ENCODE measurements at regions not wholly inside any gene's neighbourhood (a gene's known extent, or its start where the extent isn't known, plus 50 kb on each side); places are given as distances from the start of the nearest gene placed in this dataset.
A peak's percentile ranks its signal among the peaks of the same experiment; 100 is the strongest.
"Not testable (repeated sequence)": the region's sequence is repeated elsewhere in the genome, so short reads cannot be mapped to it uniquely, and the experiment has no call there.

GRCh38 chr9:83119873-83120272 lies 56.9 kb upstream of the RASEF start:
- TF ChIP-seq EZH2phosphoT487 (IDR thresholded peaks at IDR 0.05; ENCODE audit: borderline replicate concordance, low read length), result no peak
- TF ChIP-seq CTCF (conservative IDR thresholded peaks at IDR 0.05; ENCODE audit: low read depth, low read length), result no peak
- no peak for TF ChIP-seq EZH2 (IDR thresholded peaks at IDR 0.05; ENCODE audit: low read length, unreplicated experiment)
- Histone ChIP-seq H3K9me3 (ENCODE audit: low read length) (no peaks in the 10 kb centered on the region), H3K9ac (ENCODE audit: low read length) (no peak overlapping the region), H3K4me2 (ENCODE audit: low read length) (no peak overlapping the region), H3K27ac (ENCODE audit: low read length) (no peak overlapping the region), H3K9me2 (replicated peaks; ENCODE audit: low read length) (no peaks in the 10 kb centered on the region), H3K27me3 (ENCODE audit: low read length) (no peaks in the 10 kb centered on the region), H4K20me1 (ENCODE audit: low read length) (no peaks in the 10 kb centered on the region), H3F3A (ENCODE audit: low read length, unreplicated experiment) (no peaks in the 10 kb centered on the region), H3K36me3 (ENCODE audit: low read depth, low read length) (no peaks in the 10 kb centered on the region), H2AFZ (ENCODE audit: low read length) (no peak overlapping the region), H3K79me2 (ENCODE audit: low read length) (no peaks in the 10 kb centered on the region), H3K4me1 (ENCODE audit: insufficient read depth, low read length) (no peaks in the 10 kb centered on the region), H3K4me3 (ENCODE audit: low read length) (no peak overlapping the region)
- ChIA-PET POLR2A (ENCODE audit: unreplicated experiment) (no interaction called here), CTCF (no interaction called here)
- no TSS peak for BruUV-seq (replicated peaks)
- intact Hi-C loops (cut with micrococcal nuclease), result no loop called here
- peak; percentile 29 for DNase-seq
- no peak for ATAC-seq

- POLR2A ChIA-PET (ENCODE audit: unreplicated experiment), result no interaction called here
- no peaks in the 10 kb centered on the region for H3K9me2 ChIP-seq (replicated peaks; ENCODE audit: low read length)
- TF ChIP-seq EZH2phosphoT487 (IDR thresholded peaks at IDR 0.05; ENCODE audit: borderline replicate concordance, low read length), result no peak
- TF ChIP-seq EZH2 (IDR thresholded peaks at IDR 0.05; ENCODE audit: low read length, unreplicated experiment), result no peak
- no peak for TF ChIP-seq CTCF (conservative IDR thresholded peaks at IDR 0.05; ENCODE audit: low read depth, low read length)
- H3K36me3 ChIP-seq (ENCODE audit: low read depth, low read length), result no peaks in the 10 kb centered on the region
- no peaks in the 10 kb centered on the region for H3F3A ChIP-seq (ENCODE audit: low read length, unreplicated experiment)
- no peaks in the 10 kb centered on the region for H3K9me3 ChIP-seq (ENCODE audit: low read length)
- H3K27ac ChIP-seq (ENCODE audit: low read length), result no peak overlapping the region
- intact Hi-C loops (cut with micrococcal nuclease), result no loop called here
- no peaks in the 10 kb centered on the region for H3K79me2 ChIP-seq (ENCODE audit: low read length)
- H3K4me1 ChIP-seq (ENCODE audit: insufficient read depth, low read length), result no peaks in the 10 kb centered on the region
- H2AFZ ChIP-seq (ENCODE audit: low read length), result no peak overlapping the region
- H3K4me3 ChIP-seq (ENCODE audit: low read length), result no peak overlapping the region
- no peak overlapping the region for H3K4me2 ChIP-seq (ENCODE audit: low read length)
- H3K27me3 ChIP-seq (ENCODE audit: low read length), result no peaks in the 10 kb centered on the region
- CTCF ChIA-PET, result no interaction called here
- no peaks in the 10 kb centered on the region for H4K20me1 ChIP-seq (ENCODE audit: low read length)
- no peak for ATAC-seq
- H3K9ac ChIP-seq (ENCODE audit: low read length), result no peak overlapping the region
- no TSS peak for BruUV-seq (replicated peaks)
- DNase-seq, result no peak
Measured at GRCh38 chr9:83116026-83116425, 53.1 kb upstream of the RASEF start.

DNA sequence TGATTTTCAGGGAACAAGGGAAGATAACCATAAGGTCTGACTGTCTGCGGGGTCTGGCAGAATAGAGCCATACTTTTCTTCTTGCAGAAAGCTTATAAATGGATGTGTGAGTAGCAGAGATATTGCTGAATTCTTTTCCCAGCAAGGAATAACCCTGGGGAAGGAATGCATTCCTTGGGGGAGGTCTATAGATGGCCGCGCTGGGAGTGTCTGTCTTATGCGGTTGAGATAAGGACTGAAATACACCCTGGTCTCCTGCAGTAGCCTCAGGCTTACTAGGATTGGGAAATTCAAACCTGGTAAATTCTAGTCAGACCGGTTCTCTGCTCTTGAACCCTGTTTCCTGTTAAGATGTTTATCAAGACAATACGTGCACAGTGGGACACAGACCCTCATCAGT lies 50.5 kb upstream of the RASEF start:
- H3K36me3 ChIP-seq (ENCODE audit: low read depth, low read length); H3K4me3 ChIP-seq (ENCODE audit: low read length); intact Hi-C loops (cut with micrococcal nuclease); DNase-seq; H3F3A ChIP-seq (ENCODE audit: low read length, unreplicated experiment); H3K9me3 ChIP-seq (ENCODE audit: low read length); BruUV-seq (replicated peaks); POLR2A ChIA-PET (ENCODE audit: unreplicated experiment); H3K4me1 ChIP-seq (ENCODE audit: insufficient read depth, low read length); H2AFZ ChIP-seq (ENCODE audit: low read length); H3K9me2 ChIP-seq (replicated peaks; ENCODE audit: low read length); ATAC-seq; H3K27me3 ChIP-seq (ENCODE audit: low read length); H3K79me2 ChIP-seq (ENCODE audit: low read length); H3K9ac ChIP-seq (ENCODE audit: low read length); H4K20me1 ChIP-seq (ENCODE audit: low read length); CTCF ChIA-PET; H3K4me2 ChIP-seq (ENCODE audit: low read length); H3K27ac ChIP-seq (ENCODE audit: low read length): not testable (repeated sequence)
